Liver (tissue), 8 donors: ENCODE measurements at regions not wholly inside any gene's neighbourhood (a gene's known extent, or its start where the extent isn't known, plus 50 kb on each side); places are given as distances from the start of the nearest gene placed in this dataset.

ENCODE experiments used
- DNase-seq: peaks from one replicate; pipeline ENCODE4 v3.0.0-alpha.2; 2017; ENCODE audit warnings: low spot score
- H3K27ac ChIP-seq, 2 donors: one replicate each; pipeline ENCODE4 v1.7.0; 2013; ENCODE audit warnings: inconsistent platforms in 2 of 2, low read length in 2 of 2, control low read depth in 1 of 2, low read depth in 1 of 2, mild to moderate bottlenecking in 1 of 2
- H3K27me3 ChIP-seq, 4 donors: one replicate each; pipeline versions ENCODE4 v1.6.1 to v1.7.0; 2013; ENCODE audit warnings: low read length in 3 of 4, inconsistent platforms in 1 of 4, mild to moderate bottlenecking in 1 of 4, moderate library complexity in 1 of 4; ENCODE audit not compliant: control insufficient read depth in 4 of 4, insufficient read depth in 4 of 4
- H3K36me3 ChIP-seq, 4 donors: one replicate each; pipeline versions ENCODE4 v1.6.1 to v1.7.0; 2013; ENCODE audit warnings: low read length in 3 of 4, mild to moderate bottlenecking in 3 of 4, low read depth in 1 of 4, moderate library complexity in 1 of 4; ENCODE audit not compliant: control insufficient read depth in 4 of 4, insufficient read depth in 3 of 4
- H3K4me1 ChIP-seq, 4 donors: one replicate each; pipeline versions ENCODE4 v1.6.1 to v1.7.0; 2013; ENCODE audit warnings: low read length in 3 of 4, mild to moderate bottlenecking in 3 of 4, moderate library complexity in 1 of 4; ENCODE audit not compliant: control insufficient read depth in 4 of 4, insufficient read depth in 4 of 4
- H3K4me3 ChIP-seq, 3 donors: one replicate each; pipeline versions ENCODE4 v1.6.1 to v1.7.0; 2013; ENCODE audit warnings: low read length in 3 of 3, control low read depth in 1 of 3, low read depth in 1 of 3, mild to moderate bottlenecking in 1 of 3
- H3K9ac ChIP-seq, 2 donors: one replicate each; pipeline ENCODE4 v1.7.0; 2013; ENCODE audit warnings: low read length in 2 of 2, mild to moderate bottlenecking in 2 of 2, moderate library complexity in 2 of 2, control low read depth in 1 of 2, low read depth in 1 of 2
- H3K9me3 ChIP-seq, 4 donors: one replicate each; pipeline versions ENCODE4 v1.6.1 to v1.7.0; 2013; ENCODE audit warnings: low read length in 3 of 4; ENCODE audit not compliant: control insufficient read depth in 4 of 4
- ATF3 ChIP-seq: IDR thresholded peaks from 2 replicates; pipeline ENCODE4 v1.6.1; 2016; ENCODE audit warnings: antibody characterized with exemption
- CTCF ChIP-seq: fragments of 150-350 bp; IDR thresholded peaks from 2 replicates; pipeline ENCODE4 v1.5.1; 2017; ENCODE audit warnings: improper control_type of control experiment, low read depth, low read length; ENCODE audit not compliant: missing input control
- EGR1 ChIP-seq, 2 donors: IDR thresholded peaks; 2 replicates each; pipeline ENCODE4 v1.6.1; 2016 to 2018; ENCODE audit warnings: antibody characterized with exemption in 2 of 2, low read depth in 2 of 2
- FOXA1 ChIP-seq: IDR thresholded peaks from 2 replicates; pipeline ENCODE4 v1.6.1; 2016; ENCODE audit warnings: antibody characterized with exemption
- FOXA2 ChIP-seq: IDR thresholded peaks from 2 replicates; pipeline ENCODE4 v1.6.1; 2016; ENCODE audit warnings: antibody characterized with exemption
- GABPA ChIP-seq, 2 donors: IDR thresholded peaks in 1 of 2; conservative IDR thresholded peaks in 1 of 2; 2 replicates each; pipeline ENCODE4 v1.6.1; 2016; ENCODE audit warnings: antibody characterized with exemption in 2 of 2, mild to moderate bottlenecking in 1 of 2, moderate library complexity in 1 of 2
- HNF4A ChIP-seq, 2 donors: conservative IDR thresholded peaks; 2 replicates each; pipeline ENCODE4 v1.6.1; 2016; ENCODE audit warnings: antibody characterized with exemption in 2 of 2, mild to moderate bottlenecking in 2 of 2
- HNF4G ChIP-seq: IDR thresholded peaks from 2 replicates; pipeline ENCODE4 v1.6.1; 2016; ENCODE audit warnings: antibody characterized with exemption
- JUND ChIP-seq, 2 donors: IDR thresholded peaks; 2 replicates each; pipeline ENCODE4 v1.6.1; 2016; ENCODE audit warnings: antibody characterized with exemption in 2 of 2
- MAX ChIP-seq: IDR thresholded peaks from 2 replicates; pipeline ENCODE4 v1.6.1; 2016; ENCODE audit warnings: antibody characterized with exemption
- NR2F2 ChIP-seq: IDR thresholded peaks from 2 replicates; pipeline ENCODE4 v1.6.1; 2016; ENCODE audit warnings: antibody characterized with exemption
- RAD21 ChIP-seq, 2 donors: IDR thresholded peaks; 2 replicates each; pipeline ENCODE4 v1.6.1; 2016; ENCODE audit warnings: antibody characterized with exemption in 2 of 2, mild to moderate bottlenecking in 2 of 2
- REST ChIP-seq: IDR thresholded peaks from 2 replicates; pipeline ENCODE4 v1.6.1; 2016; ENCODE audit warnings: antibody characterized with exemption, mild to moderate bottlenecking
- RXRA ChIP-seq, 2 donors: IDR thresholded peaks; 2 replicates each; pipeline ENCODE4 v1.6.1; 2017 to 2018; ENCODE audit warnings: antibody characterized with exemption in 2 of 2, mild to moderate bottlenecking in 1 of 2
- SP1 ChIP-seq: IDR thresholded peaks from 2 replicates; pipeline ENCODE4 v1.6.1; 2018; ENCODE audit warnings: antibody characterized with exemption, mild to moderate bottlenecking
- TAF1 ChIP-seq: conservative IDR thresholded peaks from 2 replicates; pipeline ENCODE4 v1.6.1; 2016; ENCODE audit warnings: antibody characterized with exemption, mild to moderate bottlenecking
- YY1 ChIP-seq: IDR thresholded peaks from 2 replicates; pipeline ENCODE4 v1.6.1; 2016; ENCODE audit warnings: antibody characterized with exemption, mild to moderate bottlenecking
- ZBTB33 ChIP-seq: IDR thresholded peaks from 2 replicates; pipeline ENCODE4 v1.6.1; 2016; ENCODE audit warnings: antibody characterized with exemption
- WGBS: extraction: QIAGEN DNeasy Blood & Tissue Kit; methylation state at CpG from one replicate; pipeline ENCODE4 v1.1.7; 2013; 5-methylcytosine and 5-hydroxymethylcytosine counted together
- donor health status: healthy.
- donor health status: healthy.
- donor health status: healthy.
- donor health status: healthy.
- donor health status: healthy.

- Histone ChIP-seq H3K36me3 (no peaks in the 10 kb centered on the region), H3K4me3 (no peak overlapping the region), H3K27me3 (no peaks in the 10 kb centered on the region), H3K27ac (no peak overlapping the region), H3K9me3 (peaks cover 0 to 2% (median 0%) of the 10 kb centered on the region in 4 donors), H3K9ac (no peak overlapping the region), H3K4me1 (no peaks in the 10 kb centered on the region)
- DNase-seq, result no peak
- WGBS, result 55% methylated on average over 3 of the region's 3 CpGs
- no peak for TF ChIP-seq NR2F2
- no peak for TF ChIP-seq EGR1 (IDR thresholded peaks at IDR 0.05; ENCODE audit: low read depth in 2 of 2)
These were observed 864.3 kb upstream of the SOX11 start for GRCh38 chr2:4827836-4828235.

- no peak for DNase-seq
- no peaks in the 10 kb centered on the region for H3K4me1 ChIP-seq
- TF ChIP-seq TAF1, result no peak
- no peak for TF ChIP-seq FOXA2
- TF ChIP-seq RAD21 (IDR thresholded peaks at IDR 0.05), result no peak
- TF ChIP-seq YY1, result no peak
- no peak for TF ChIP-seq REST
- TF ChIP-seq ATF3, result no peak
- no peak for TF ChIP-seq HNF4G
- TF ChIP-seq SP1, result no peak
- TF ChIP-seq MAX, result no peak
- no peak for TF ChIP-seq HNF4A (conservative IDR thresholded peaks at IDR 0.05)
- TF ChIP-seq NR2F2, result no peak
- TF ChIP-seq JUND (IDR thresholded peaks at IDR 0.05), result no peak
- no peak for TF ChIP-seq FOXA1
- TF ChIP-seq RXRA (IDR thresholded peaks at IDR 0.05), result no peak
- TF ChIP-seq ZBTB33, result no peak
- no peak for TF ChIP-seq GABPA (IDR thresholded peaks at IDR 0.05 in 1 of 2, conservative IDR thresholded peaks at IDR 0.05 in 1 of 2)
- no peak for TF ChIP-seq CTCF
- no peak for TF ChIP-seq EGR1 (IDR thresholded peaks at IDR 0.05; ENCODE audit: low read depth in 2 of 2)
- no peak overlapping the region for H3K9ac ChIP-seq
- peaks cover 0 to 2% (median 0%) of the 10 kb centered on the region in 4 donors for H3K9me3 ChIP-seq
- H3K36me3 ChIP-seq, result no peaks in the 10 kb centered on the region
- no peak overlapping the region for H3K4me3 ChIP-seq
- H3K27me3 ChIP-seq, result no peaks in the 10 kb centered on the region
- WGBS, result 75% methylated on average over 8 of the region's 8 CpGs
- no peak overlapping the region for H3K27ac ChIP-seq
These were observed 863.4 kb upstream of the SOX11 start for GRCh38 chr2:4828682-4829374.
